Spleen (tissue), 11 donors: ENCODE measurements at regions not wholly inside any gene's neighbourhood (a gene's known extent, or its start where the extent isn't known, plus 50 kb on each side); places are given as distances from the start of the nearest gene placed in this dataset.

Experiments used
- DNase-seq: peaks from one replicate; pipeline ENCODE4 v3.0.0-alpha.2; 2020
- H3K27ac ChIP-seq, 8 donors: fragments of 200-600 bp; sonication (generic) in 7 of 8; 1 replicate in 4 of 8; 2 replicates in 4 of 8; pipeline versions ENCODE4 v1.5.0 to v1.8.0; 2016 to 2021; ENCODE audit warnings: inconsistent platforms in 4 of 8, mild to moderate bottlenecking in 4 of 8, moderate library complexity in 1 of 8
- H3K27me3 ChIP-seq, 7 donors: fragments of 200-600 bp; sonication (generic) in 6 of 7; replicated peaks in 1 of 7; 1 replicate in 4 of 7; 2 replicates in 3 of 7; pipeline versions ENCODE4 v1.5.0 to v1.8.0; 2016 to 2021; ENCODE audit warnings: inconsistent platforms in 3 of 7, mild to moderate bottlenecking in 1 of 7
- H3K36me3 ChIP-seq, 6 donors: fragments of 200-600 bp; sonication (generic) in 5 of 6; 1 replicate in 4 of 6; 2 replicates in 2 of 6; pipeline versions ENCODE4 v1.5.0 to v1.8.0; 2016 to 2021; ENCODE audit warnings: inconsistent platforms in 2 of 6
- H3K4me1 ChIP-seq, 6 donors: fragments of 200-600 bp; sonication (generic) in 5 of 6; 1 replicate in 3 of 6; 2 replicates in 3 of 6; pipeline versions ENCODE4 v1.5.0 to v1.8.0; 2016 to 2021; ENCODE audit warnings: inconsistent platforms in 3 of 6
- H3K4me3 ChIP-seq, 8 donors: fragments of 200-600 bp; sonication (generic) in 7 of 8; 1 replicate in 4 of 8; 2 replicates in 4 of 8; pipeline versions ENCODE4 v1.5.0 to v1.8.0; 2016 to 2021; ENCODE audit warnings: inconsistent platforms in 4 of 8, mild to moderate bottlenecking in 4 of 8, moderate library complexity in 2 of 8
- H3K9me3 ChIP-seq, 8 donors: fragments of 200-600 bp; sonication (generic) in 7 of 8; 1 replicate in 4 of 8; 2 replicates in 4 of 8; pipeline versions ENCODE4 v1.5.0 to v1.8.0; 2016 to 2021; ENCODE audit warnings: inconsistent platforms in 4 of 8
- CTCF ChIP-seq, 11 experiments: fragments of 200-600 bp in 7 of 11; fragments of 450-650 bp in 4 of 11; sonication (generic) in 4 of 11; IDR thresholded peaks in 8 of 11; conservative IDR thresholded peaks in 3 of 11; 1 replicate in 7 of 11; 2 replicates in 4 of 11; pipeline versions ENCODE4 v1.4.0 to v1.8.0; 2016 to 2021; ENCODE audit warnings: antibody characterized with exemption in 11 of 11, inconsistent platforms in 4 of 11, mild to moderate bottlenecking in 1 of 11
- POLR2A ChIP-seq, 3 donors: fragments of 450-650 bp; IDR thresholded peaks; one replicate each; pipeline ENCODE4 v1.5.1; 2017; ENCODE audit warnings: antibody characterized with exemption in 3 of 3, mild to moderate bottlenecking in 1 of 3
- POLR2AphosphoS5 ChIP-seq, 3 donors: sonication (generic); formaldehyde crosslinking; IDR thresholded peaks; one replicate each; pipeline ENCODE4 v1.5.1; 2017; ENCODE audit warnings: antibody characterized with exemption in 3 of 3
- WGBS, 5 donors: extraction: QIAGEN DNeasy Blood & Tissue Kit in 3 of 5; methylation state at CpG; one replicate each; pipeline versions ENCODE4 v1.1.5 to v1.1.7; 2013 to 2018; 5-methylcytosine and 5-hydroxymethylcytosine counted together
- intact Hi-C: fragments of 100-400 bp; cut with DNase I; formaldehyde crosslinking; loops from one replicate; pipeline ENCODE4 v1.15.0; 2023; ENCODE audit warnings: low total_unique reads
- donor health status: healthy with polysubstance abuse.
- donor health status: DM: no; HTN: no; CAD: no; lungs with moderate emphysema.
- donor health status: DM: no; HTN: no; CAD: no.
- donor health status: Bipolar disorder and iron deficiency.
- donor health status: healthy.
- donor health status: DM: no; HTN: no; CAD: no.
- donor health status: DM: yes; HTN: yes; CAD: no.

DNA sequence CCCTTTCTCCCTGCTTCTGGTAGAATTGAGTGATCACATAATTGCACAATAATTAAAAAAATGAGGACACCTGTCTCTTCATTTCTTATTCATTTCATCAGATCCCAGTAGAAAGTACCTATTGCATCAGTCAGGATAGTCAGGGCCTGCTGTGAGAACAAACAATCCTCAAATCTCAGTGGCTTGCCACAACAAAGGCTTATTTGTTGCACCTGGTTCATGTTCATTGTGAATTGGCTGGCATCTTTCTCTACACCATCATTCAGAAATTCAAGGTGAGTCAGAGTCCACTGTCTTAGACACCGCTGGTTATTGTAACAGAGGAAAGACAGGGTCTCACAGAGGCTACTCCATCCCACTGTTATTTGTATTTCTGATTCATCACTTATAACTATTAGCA lies 409.8 kb downstream of the STIM2 start:
- intact Hi-C loops = no loop called here
- H3K36me3 ChIP-seq = no peaks in the 10 kb centered on the region
- 65 to 100% (median 79%) methylated on average over 1 of the region's 1 CpG for WGBS, 5 donors
- no peak for DNase-seq
- H3K27ac ChIP-seq = no peak overlapping the region
- no peak overlapping the region for H3K4me3 ChIP-seq
- no peaks in the 10 kb centered on the region for H3K27me3 ChIP-seq
- no peak for TF ChIP-seq CTCF (IDR thresholded peaks at IDR 0.05 in 8 of 11, conservative IDR thresholded peaks at IDR 0.05 in 3 of 11)
- H3K9me3 ChIP-seq = no peaks in the 10 kb centered on the region
- H3K4me1 ChIP-seq = no peaks in the 10 kb centered on the region

DNA sequence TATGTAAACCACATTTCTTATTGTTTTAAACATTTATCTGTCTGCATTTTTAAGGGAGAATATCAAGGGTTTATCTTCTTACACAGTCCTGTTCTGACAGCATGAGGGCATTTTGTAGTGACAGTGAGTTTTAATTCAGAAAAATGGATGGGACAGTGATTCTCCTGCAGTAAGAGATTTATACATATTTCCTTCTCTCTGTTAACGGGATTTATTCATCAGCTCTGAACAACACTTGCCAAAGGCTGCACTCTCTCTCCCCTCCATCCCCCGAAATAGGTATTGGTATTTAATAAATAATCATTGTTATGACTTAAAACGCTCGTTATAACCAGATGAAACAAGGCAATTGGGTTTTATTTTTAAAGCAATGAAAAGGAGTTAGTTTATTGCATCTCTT lies 410.9 kb downstream of the STIM2 start:
- no peaks in the 10 kb centered on the region for H3K9me3 ChIP-seq
- H3K4me3 ChIP-seq = no peak overlapping the region
- no peaks in the 10 kb centered on the region for H3K4me1 ChIP-seq
- no peak overlapping the region for H3K27ac ChIP-seq
- intact Hi-C loops = no loop called here
- DNase-seq = no peak
- no peaks in the 10 kb centered on the region for H3K36me3 ChIP-seq
- TF ChIP-seq POLR2A (IDR thresholded peaks at IDR 0.05) (no peak), CTCF (IDR thresholded peaks at IDR 0.05 in 8 of 11, conservative IDR thresholded peaks at IDR 0.05 in 3 of 11) (no peak), POLR2AphosphoS5 (IDR thresholded peaks at IDR 0.05) (no peak)
- no peaks in the 10 kb centered on the region for H3K27me3 ChIP-seq
- WGBS, 5 donors = 74 to 83% (median 80%) methylated on average over 4 of the region's 4 CpGs

GRCh38 chr4:27272217-27272616 lies 411.6 kb downstream of the STIM2 start:
- no peaks in the 10 kb centered on the region for H3K4me1 ChIP-seq
- no peaks in the 10 kb centered on the region for H3K9me3 ChIP-seq
- H3K27me3 ChIP-seq = no peaks in the 10 kb centered on the region
- intact Hi-C loops = no loop called here
- no peaks in the 10 kb centered on the region for H3K36me3 ChIP-seq
- no peak overlapping the region for H3K4me3 ChIP-seq
- DNase-seq = no peak
- no peak overlapping the region for H3K27ac ChIP-seq
- 0 to 53% (median 0%) methylated on average over 1 of the region's 1 CpG for WGBS, 5 donors
- no peak for TF ChIP-seq POLR2AphosphoS5 (IDR thresholded peaks at IDR 0.05)
- TF ChIP-seq CTCF (IDR thresholded peaks at IDR 0.05 in 8 of 11, conservative IDR thresholded peaks at IDR 0.05 in 3 of 11) = no peak
- TF ChIP-seq POLR2A (IDR thresholded peaks at IDR 0.05) = no peak

DNA sequence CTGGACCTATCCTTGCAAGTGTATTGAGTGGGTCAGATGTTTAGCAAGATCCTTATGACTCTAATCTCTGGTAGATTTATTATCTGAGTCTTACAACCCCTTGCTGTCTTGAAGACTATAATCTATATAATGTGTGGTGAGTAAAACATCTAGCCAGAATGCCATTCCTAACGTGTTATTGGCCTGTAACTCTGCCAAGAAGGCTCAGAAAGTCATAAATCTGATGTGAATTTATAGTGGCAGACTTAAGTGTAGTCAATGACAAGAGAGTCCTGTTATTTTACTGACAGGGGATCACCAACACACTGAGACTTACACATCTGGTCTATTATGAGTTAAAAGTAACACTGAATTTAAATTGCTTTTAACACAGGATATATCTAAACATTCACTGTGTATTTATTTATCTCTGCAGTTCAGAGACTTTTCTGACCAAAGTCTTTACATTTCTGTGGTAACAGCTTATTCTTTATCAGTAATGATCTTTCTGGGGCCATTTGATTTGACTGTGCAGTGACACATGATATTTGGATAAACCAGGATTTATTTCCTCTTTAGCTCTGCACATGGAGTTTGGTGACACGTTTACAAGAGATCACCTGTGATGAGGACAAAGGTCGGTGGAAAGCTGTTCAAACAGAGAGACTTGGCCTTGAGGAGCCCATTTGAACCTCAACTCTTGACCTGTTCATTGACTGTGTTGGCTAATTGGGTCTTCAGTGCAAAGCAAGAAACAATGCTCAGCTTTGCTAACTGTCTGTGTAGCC lies 415.8 kb downstream of the STIM2 start:
- Histone ChIP-seq H3K9me3 (no peaks in the 10 kb centered on the region), H3K36me3 (no peaks in the 10 kb centered on the region), H3K4me3 (no peak overlapping the region), H3K27me3 (no peaks in the 10 kb centered on the region), H3K27ac (no peak overlapping the region), H3K4me1 (no peaks in the 10 kb centered on the region)
- TF ChIP-seq CTCF (IDR thresholded peaks at IDR 0.05 in 8 of 11, conservative IDR thresholded peaks at IDR 0.05 in 3 of 11) = no peak
- no peak for TF ChIP-seq POLR2AphosphoS5 (IDR thresholded peaks at IDR 0.05)
- TF ChIP-seq POLR2A (IDR thresholded peaks at IDR 0.05) = no peak
- no peak for DNase-seq
- intact Hi-C loops = no loop called here
- 53 to 66% (median 58%) methylated on average over 3 of the region's 3 CpGs for WGBS, 5 donors
